CD14-positive monocyte (primary cell): ENCODE measurements at regions not wholly inside any gene's neighbourhood (a gene's known extent, or its start where the extent isn't known, plus 50 kb on each side); places are given as distances from the start of the nearest gene placed in this dataset.

ENCODE experiments used
- DNase-seq, 3 donors: peaks; one replicate each; pipeline ENCODE4 v3.0.0-alpha.2; 2011 to 2022
- H2AFZ ChIP-seq: 2 replicates; pipeline ENCODE4 v1.6.0; 2012; ENCODE audit warnings: mild to moderate bottlenecking, low read depth, low read length, inconsistent platforms; ENCODE audit not compliant: insufficient read depth, poor library complexity, severe bottlenecking
- H3K27ac ChIP-seq, 2 donors: 1 replicate in 1 of 2; 2 replicates in 1 of 2; pipeline ENCODE4 v1.5.1; 2012 to 2013; ENCODE audit warnings: low read length in 2 of 2, control low read depth in 1 of 2, inconsistent platforms in 1 of 2, low read depth in 1 of 2, mild to moderate bottlenecking in 1 of 2
- H3K27me3 ChIP-seq, 2 donors: one replicate each; pipeline versions ENCODE4 v1.6.0 to v1.6.1; 2011 to 2013; ENCODE audit warnings: low read length in 2 of 2; ENCODE audit not compliant: control insufficient read depth in 2 of 2, insufficient read depth in 2 of 2
- H3K36me3 ChIP-seq, 2 donors: replicated peaks in 1 of 2; 1 replicate in 1 of 2; 2 replicates in 1 of 2; pipeline versions ENCODE4 v1.5.1 to v1.6.1; 2012 to 2013; ENCODE audit warnings: low read length in 2 of 2, control low read depth in 1 of 2, inconsistent platforms in 1 of 2, mild to moderate bottlenecking in 1 of 2; ENCODE audit not compliant: insufficient read depth in 2 of 2, control insufficient read depth in 1 of 2
- H3K4me1 ChIP-seq, 2 donors: 1 replicate in 1 of 2; 2 replicates in 1 of 2; pipeline versions ENCODE4 v1.5.1 to v1.6.1; 2012 to 2013; ENCODE audit warnings: low read length in 2 of 2, control low read depth in 1 of 2, inconsistent platforms in 1 of 2, mild to moderate bottlenecking in 1 of 2, moderate library complexity in 1 of 2; ENCODE audit not compliant: insufficient read depth in 2 of 2, control insufficient read depth in 1 of 2
- H3K4me2 ChIP-seq: replicated peaks from 2 replicates; pipeline ENCODE3; 2012; ENCODE audit warnings: low read length, moderate library complexity, mild to moderate bottlenecking; ENCODE audit not compliant: poor library complexity, severe bottlenecking; ENCODE audit errors: extremely low read depth
- H3K4me3 ChIP-seq, 3 experiments: fragments of 200-600 bp in 1 of 3; sonication (generic) in 1 of 3; replicated peaks in 1 of 3; 1 replicate in 2 of 3; 2 replicates in 1 of 3; pipeline ENCODE4 v1.5.1; 2011 to 2013; ENCODE audit warnings: low read length in 3 of 3, mild to moderate bottlenecking in 3 of 3, control low read depth in 2 of 3, low read depth in 2 of 3, inconsistent platforms in 1 of 3, moderate library complexity in 1 of 3
- H3K79me2 ChIP-seq: 2 replicates; pipeline ENCODE4 v1.6.0; 2012; ENCODE audit warnings: mild to moderate bottlenecking, control low read depth, inconsistent platforms, low read length, moderate library complexity; ENCODE audit not compliant: insufficient read depth
- H3K9ac ChIP-seq: 2 replicates; pipeline ENCODE4 v1.6.0; 2017; ENCODE audit warnings: low read length, mild to moderate bottlenecking; ENCODE audit not compliant: insufficient read depth, poor library complexity, severe bottlenecking
- H3K9me3 ChIP-seq, 2 donors: replicated peaks in 1 of 2; 1 replicate in 1 of 2; 2 replicates in 1 of 2; pipeline versions ENCODE4 v1.5.1 to v1.6.1; 2012 to 2013; ENCODE audit warnings: low read length in 2 of 2, control low read depth in 1 of 2; ENCODE audit not compliant: control insufficient read depth in 1 of 2, insufficient read depth in 1 of 2
- H4K20me1 ChIP-seq: 2 replicates; pipeline ENCODE4 v1.6.0; 2012; ENCODE audit warnings: mild to moderate bottlenecking, low read length, control low read depth, moderate library complexity; ENCODE audit not compliant: insufficient read depth
- H3K27ac Mint-ChIP-seq, 7 donors: one replicate each; pipeline ENCODE4 v1.8.0; 2020; ENCODE audit warnings: mild to moderate bottlenecking in 7 of 7, mixed read lengths in 7 of 7, moderate library complexity in 6 of 7, inconsistent platforms in 2 of 7
- H3K27me3 Mint-ChIP-seq, 3 donors: one replicate each; pipeline ENCODE4 v1.8.0; 2021 to 2022; ENCODE audit warnings: low read depth in 3 of 3, mild to moderate bottlenecking in 3 of 3, mixed read lengths in 3 of 3, moderate library complexity in 3 of 3, inconsistent platforms in 1 of 3
- H3K36me3 Mint-ChIP-seq, 2 donors: one replicate each; pipeline ENCODE4 v1.8.0; 2020; ENCODE audit warnings: mixed read lengths in 2 of 2, inconsistent platforms in 1 of 2, mild to moderate bottlenecking in 1 of 2
- H3K4me1 Mint-ChIP-seq: one replicate; pipeline ENCODE4 v1.8.0; 2020; ENCODE audit warnings: mild to moderate bottlenecking, mixed read lengths
- H3K4me3 Mint-ChIP-seq, 2 donors: one replicate each; pipeline ENCODE4 v1.8.0; 2020; ENCODE audit warnings: mild to moderate bottlenecking in 2 of 2, mixed read lengths in 2 of 2, moderate library complexity in 1 of 2
- H3K9me3 Mint-ChIP-seq, 7 donors: one replicate each; pipeline ENCODE4 v1.8.0; 2020 to 2022; ENCODE audit warnings: mixed read lengths in 7 of 7, mild to moderate bottlenecking in 6 of 7, moderate library complexity in 6 of 7, inconsistent platforms in 2 of 7
- WGBS: methylation state at CpG from one replicate; pipeline ENCODE4 v1.1.5; 2013; ENCODE audit warnings: missing lambda C conversion rate; ENCODE audit not compliant: insufficient coverage; 5-methylcytosine and 5-hydroxymethylcytosine counted together
- intact Hi-C, 2 donors: fragments of 100-400 bp; cut with micrococcal nuclease; formaldehyde crosslinking; loops; one replicate each; pipeline versions ENCODE4 v1.15.0 to v1.15.1; 2023
- TF ChIP-seq, protein P1 (sequence below): fragments of 200-600 bp; IDR thresholded peaks from one replicate; pipeline ENCODE4 v1.8.0; 2022; ENCODE audit warnings: antibody characterized with exemption, mild to moderate bottlenecking

DNA sequence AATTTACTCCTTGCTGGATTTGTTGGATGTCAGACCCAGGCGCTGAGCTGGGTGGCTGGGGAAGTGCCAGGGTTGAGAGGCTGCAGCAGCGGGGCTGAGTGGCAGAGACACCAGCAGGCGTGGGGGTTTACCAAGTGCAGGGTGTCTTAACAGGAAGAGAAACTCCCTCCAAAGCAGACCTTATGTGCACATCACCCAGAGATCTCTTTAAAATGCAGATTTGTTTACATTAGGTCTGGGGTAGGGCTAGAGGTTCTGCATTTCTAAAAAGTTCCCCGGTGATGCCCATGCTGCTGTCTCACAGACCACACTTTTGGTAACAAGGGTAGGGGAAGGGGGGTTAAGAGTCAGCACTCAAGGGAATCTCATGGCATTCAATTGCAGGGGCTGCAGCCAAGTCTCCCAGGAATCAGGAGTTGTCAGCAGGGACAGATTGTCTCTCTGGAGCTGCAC lies 80.7 kb upstream of the OLFM4 start:
- Histone ChIP-seq H2AFZ (peak overlapping the region; percentile 25), H4K20me1 (no peaks in the 10 kb centered on the region), H3K4me1 (peaks cover 56 to 59% of the 10 kb centered on the region in 2 donors), H3K27ac (peak overlapping the region; percentile 34 to 68), H3K27me3 (no peaks in the 10 kb centered on the region), H3K4me3 (no peak overlapping the region), H3K4me2 (peak overlapping the region; percentile 8), H3K36me3 (no peaks in the 10 kb centered on the region), H3K9me3 (no peaks in the 10 kb centered on the region), H3K79me2 (no peaks in the 10 kb centered on the region), H3K9ac (no peak overlapping the region)
- peak; percentile 18 to 79 (median 57) for DNase-seq
- peaks cover 0 to 1% (median 0%) of the 10 kb centered on the region in 7 donors for H3K9me3 Mint-ChIP-seq
- 49% methylated on average over 2 of the region's 4 CpGs for WGBS
- H3K27me3 Mint-ChIP-seq: peaks cover 0 to 1% (median 0%) of the 10 kb centered on the region in 3 donors
- peak overlapping the region in 1 of 2 donors; percentile 36 for H3K4me3 Mint-ChIP-seq
- intact Hi-C loops: no loop called here
- H3K4me1 Mint-ChIP-seq: peaks cover 30% of the 10 kb centered on the region
- TF ChIP-seq, protein P1, sequence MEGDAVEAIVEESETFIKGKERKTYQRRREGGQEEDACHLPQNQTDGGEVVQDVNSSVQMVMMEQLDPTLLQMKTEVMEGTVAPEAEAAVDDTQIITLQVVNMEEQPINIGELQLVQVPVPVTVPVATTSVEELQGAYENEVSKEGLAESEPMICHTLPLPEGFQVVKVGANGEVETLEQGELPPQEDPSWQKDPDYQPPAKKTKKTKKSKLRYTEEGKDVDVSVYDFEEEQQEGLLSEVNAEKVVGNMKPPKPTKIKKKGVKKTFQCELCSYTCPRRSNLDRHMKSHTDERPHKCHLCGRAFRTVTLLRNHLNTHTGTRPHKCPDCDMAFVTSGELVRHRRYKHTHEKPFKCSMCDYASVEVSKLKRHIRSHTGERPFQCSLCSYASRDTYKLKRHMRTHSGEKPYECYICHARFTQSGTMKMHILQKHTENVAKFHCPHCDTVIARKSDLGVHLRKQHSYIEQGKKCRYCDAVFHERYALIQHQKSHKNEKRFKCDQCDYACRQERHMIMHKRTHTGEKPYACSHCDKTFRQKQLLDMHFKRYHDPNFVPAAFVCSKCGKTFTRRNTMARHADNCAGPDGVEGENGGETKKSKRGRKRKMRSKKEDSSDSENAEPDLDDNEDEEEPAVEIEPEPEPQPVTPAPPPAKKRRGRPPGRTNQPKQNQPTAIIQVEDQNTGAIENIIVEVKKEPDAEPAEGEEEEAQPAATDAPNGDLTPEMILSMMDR: no peak
- H3K27ac Mint-ChIP-seq: peak overlapping the region in 3 of 7 donors; percentile 31 to 71 (median 55)
- no peaks in the 10 kb centered on the region for H3K36me3 Mint-ChIP-seq

DNA sequence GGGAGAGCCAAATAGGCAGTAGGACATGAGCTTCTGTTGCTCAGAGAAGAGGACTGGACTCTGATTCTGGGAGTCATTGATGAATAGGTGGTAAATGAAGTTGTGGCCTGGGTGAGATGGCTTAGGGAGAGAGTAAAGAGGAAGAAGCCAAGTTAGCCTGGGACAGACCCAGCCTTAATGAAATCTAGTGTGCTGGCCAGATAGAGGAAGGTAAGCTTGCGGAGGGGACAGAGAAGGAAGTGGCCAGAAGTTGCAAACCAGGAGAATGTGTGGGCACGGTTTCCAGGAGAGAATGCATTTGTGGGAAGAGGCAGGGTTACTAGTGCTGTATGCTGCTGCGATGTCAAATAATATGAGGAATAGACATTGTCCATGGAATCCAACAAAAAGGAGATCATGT lies 83.3 kb upstream of the OLFM4 start:
- Histone ChIP-seq H3K9ac (no peak overlapping the region), H3K9me3 (no peaks in the 10 kb centered on the region), H2AFZ (no peak overlapping the region), H3K79me2 (no peaks in the 10 kb centered on the region), H3K36me3 (no peaks in the 10 kb centered on the region), H4K20me1 (no peaks in the 10 kb centered on the region), H3K4me1 (peaks cover 49 to 52% of the 10 kb centered on the region in 2 donors), H3K4me3 (no peak overlapping the region), H3K27ac (peak overlapping the region in 1 of 2 donors; percentile 14), H3K27me3 (no peaks in the 10 kb centered on the region), H3K4me2 (peak overlapping the region; percentile 26)
- WGBS: 45% methylated on average over 3 of the region's 3 CpGs
- TF ChIP-seq, protein P1: no peak
- Mint-ChIP-seq H3K36me3 (no peaks in the 10 kb centered on the region), H3K27ac (peak overlapping the region in 3 of 7 donors; percentile 20 to 57 (median 47)), H3K4me3 (peak overlapping the region in 1 of 2 donors; percentile 31), H3K27me3 (peaks cover 0 to 4% (median 3%) of the 10 kb centered on the region in 3 donors), H3K9me3 (peaks cover 0 to 2% (median 0%) of the 10 kb centered on the region in 7 donors), H3K4me1 (peaks cover 26% of the 10 kb centered on the region)
- intact Hi-C loops: no loop called here
- DNase-seq: peak; percentile 30 to 61 (median 30)
